ENCODE measurements at regions not wholly inside any gene's neighbourhood (a gene's known extent, or its start where the extent isn't known, plus 50 kb on each side); places are given as distances from the start of the nearest gene placed in this dataset.

- H3K4me2 ChIP-seq (ENCODE audit: low read length) = no peak overlapping the region
- no peak overlapping the region for H3K9ac ChIP-seq (ENCODE audit: low read length)
- no peaks in the 10 kb centered on the region for H3K36me3 ChIP-seq (ENCODE audit: insufficient read depth, low read length)
- peaks cover 15% of the 10 kb centered on the region for H3K9me3 ChIP-seq (ENCODE audit: insufficient read depth, low read depth, low read length)
- H3K27me3 ChIP-seq (ENCODE audit: insufficient read depth, low read length) = no peaks in the 10 kb centered on the region
- no peak overlapping the region for H3K27ac ChIP-seq (ENCODE audit: low read depth, low read length)
- DNase-seq (ENCODE audit: low read depth) (no peak), FAIRE-seq (no peak)
- Mint-ChIP-seq H3K9me3 (ENCODE audit: unreplicated experiment) (peaks cover 13% of the 10 kb centered on the region), H3K4me3 (ENCODE audit: unreplicated experiment) (no peak overlapping the region), H3K36me3 (ENCODE audit: low read depth, unreplicated experiment) (no peaks in the 10 kb centered on the region), H3K27ac (ENCODE audit: unreplicated experiment) (no peak overlapping the region), H3K4me1 (ENCODE audit: low read depth, unreplicated experiment) (peaks cover 8% of the 10 kb centered on the region), H3K27me3 (ENCODE audit: low read depth, unreplicated experiment) (peaks cover 4% of the 10 kb centered on the region)
- no peaks in the 10 kb centered on the region for H3K79me2 ChIP-seq (ENCODE audit: insufficient read depth, low read length)
- H3K4me3 ChIP-seq (ENCODE audit: insufficient read depth, low read depth, low read length) = no peak overlapping the region
- H3K4me1 ChIP-seq (ENCODE audit: insufficient read depth, low read length) = no peaks in the 10 kb centered on the region
- no peak overlapping the region for H2AFZ ChIP-seq (ENCODE audit: low read depth, low read length)
- no peak for TF ChIP-seq EZH2 (IDR thresholded peaks at IDR 0.05; ENCODE audit: insufficient read depth, low read length)
- TF ChIP-seq, protein P1, sequence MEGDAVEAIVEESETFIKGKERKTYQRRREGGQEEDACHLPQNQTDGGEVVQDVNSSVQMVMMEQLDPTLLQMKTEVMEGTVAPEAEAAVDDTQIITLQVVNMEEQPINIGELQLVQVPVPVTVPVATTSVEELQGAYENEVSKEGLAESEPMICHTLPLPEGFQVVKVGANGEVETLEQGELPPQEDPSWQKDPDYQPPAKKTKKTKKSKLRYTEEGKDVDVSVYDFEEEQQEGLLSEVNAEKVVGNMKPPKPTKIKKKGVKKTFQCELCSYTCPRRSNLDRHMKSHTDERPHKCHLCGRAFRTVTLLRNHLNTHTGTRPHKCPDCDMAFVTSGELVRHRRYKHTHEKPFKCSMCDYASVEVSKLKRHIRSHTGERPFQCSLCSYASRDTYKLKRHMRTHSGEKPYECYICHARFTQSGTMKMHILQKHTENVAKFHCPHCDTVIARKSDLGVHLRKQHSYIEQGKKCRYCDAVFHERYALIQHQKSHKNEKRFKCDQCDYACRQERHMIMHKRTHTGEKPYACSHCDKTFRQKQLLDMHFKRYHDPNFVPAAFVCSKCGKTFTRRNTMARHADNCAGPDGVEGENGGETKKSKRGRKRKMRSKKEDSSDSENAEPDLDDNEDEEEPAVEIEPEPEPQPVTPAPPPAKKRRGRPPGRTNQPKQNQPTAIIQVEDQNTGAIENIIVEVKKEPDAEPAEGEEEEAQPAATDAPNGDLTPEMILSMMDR (IDR thresholded peaks at IDR 0.05; ENCODE audit: insufficient read depth, low read depth, low read length) = no peak
- no peaks in the 10 kb centered on the region for H4K20me1 ChIP-seq (ENCODE audit: insufficient read depth, low read length)
Observed at GRCh38 chr2:341912-342311, 54.0 kb upstream of the ALKAL2 start.

GRCh38 chr2:341017-341542 is 53.2 kb upstream of the ALKAL2 start:
- H3K4me1 ChIP-seq (ENCODE audit: insufficient read depth, low read length) = no peaks in the 10 kb centered on the region
- H3K4me2 ChIP-seq (ENCODE audit: low read length) = no peak overlapping the region
- peaks cover 19% of the 10 kb centered on the region for H3K9me3 ChIP-seq (ENCODE audit: insufficient read depth, low read depth, low read length)
- H4K20me1 ChIP-seq (ENCODE audit: insufficient read depth, low read length) = no peaks in the 10 kb centered on the region
- DNase-seq (ENCODE audit: low read depth) = no peak
- Mint-ChIP-seq H3K36me3 (ENCODE audit: low read depth, unreplicated experiment) (no peaks in the 10 kb centered on the region), H3K4me1 (ENCODE audit: low read depth, unreplicated experiment) (peaks cover 8% of the 10 kb centered on the region), H3K9me3 (ENCODE audit: unreplicated experiment) (peaks cover 21% of the 10 kb centered on the region), H3K27me3 (ENCODE audit: low read depth, unreplicated experiment) (peaks cover 4% of the 10 kb centered on the region), H3K27ac (ENCODE audit: unreplicated experiment) (no peak overlapping the region), H3K4me3 (ENCODE audit: unreplicated experiment) (no peak overlapping the region)
- H3K4me3 ChIP-seq (ENCODE audit: insufficient read depth, low read depth, low read length) = no peak overlapping the region
- FAIRE-seq = no peak
- no peak overlapping the region for H2AFZ ChIP-seq (ENCODE audit: low read depth, low read length)
- H3K36me3 ChIP-seq (ENCODE audit: insufficient read depth, low read length) = no peaks in the 10 kb centered on the region
- H3K9ac ChIP-seq (ENCODE audit: low read length) = no peak overlapping the region
- H3K27ac ChIP-seq (ENCODE audit: low read depth, low read length) = no peak overlapping the region
- no peak for TF ChIP-seq EZH2 (IDR thresholded peaks at IDR 0.05; ENCODE audit: insufficient read depth, low read length)
- TF ChIP-seq, protein P1 (IDR thresholded peaks at IDR 0.05; ENCODE audit: insufficient read depth, low read depth, low read length) = no peak
- H3K79me2 ChIP-seq (ENCODE audit: insufficient read depth, low read length) = no peaks in the 10 kb centered on the region
- no peaks in the 10 kb centered on the region for H3K27me3 ChIP-seq (ENCODE audit: insufficient read depth, low read length)

All from astrocyte (in vitro differentiated cells and primary cell).